Right forelimb (tissue), 1 donor: ENCODE measurements at regions not wholly inside any gene's neighbourhood (a gene's known extent, or its start where the extent isn't known, plus 50 kb on each side); places are given as distances from the start of the nearest gene placed in this dataset.

Experiments used
- DNase-seq: peaks from one replicate; pipeline ENCODE4 v3.0.0-alpha.2; 2018

DNA sequence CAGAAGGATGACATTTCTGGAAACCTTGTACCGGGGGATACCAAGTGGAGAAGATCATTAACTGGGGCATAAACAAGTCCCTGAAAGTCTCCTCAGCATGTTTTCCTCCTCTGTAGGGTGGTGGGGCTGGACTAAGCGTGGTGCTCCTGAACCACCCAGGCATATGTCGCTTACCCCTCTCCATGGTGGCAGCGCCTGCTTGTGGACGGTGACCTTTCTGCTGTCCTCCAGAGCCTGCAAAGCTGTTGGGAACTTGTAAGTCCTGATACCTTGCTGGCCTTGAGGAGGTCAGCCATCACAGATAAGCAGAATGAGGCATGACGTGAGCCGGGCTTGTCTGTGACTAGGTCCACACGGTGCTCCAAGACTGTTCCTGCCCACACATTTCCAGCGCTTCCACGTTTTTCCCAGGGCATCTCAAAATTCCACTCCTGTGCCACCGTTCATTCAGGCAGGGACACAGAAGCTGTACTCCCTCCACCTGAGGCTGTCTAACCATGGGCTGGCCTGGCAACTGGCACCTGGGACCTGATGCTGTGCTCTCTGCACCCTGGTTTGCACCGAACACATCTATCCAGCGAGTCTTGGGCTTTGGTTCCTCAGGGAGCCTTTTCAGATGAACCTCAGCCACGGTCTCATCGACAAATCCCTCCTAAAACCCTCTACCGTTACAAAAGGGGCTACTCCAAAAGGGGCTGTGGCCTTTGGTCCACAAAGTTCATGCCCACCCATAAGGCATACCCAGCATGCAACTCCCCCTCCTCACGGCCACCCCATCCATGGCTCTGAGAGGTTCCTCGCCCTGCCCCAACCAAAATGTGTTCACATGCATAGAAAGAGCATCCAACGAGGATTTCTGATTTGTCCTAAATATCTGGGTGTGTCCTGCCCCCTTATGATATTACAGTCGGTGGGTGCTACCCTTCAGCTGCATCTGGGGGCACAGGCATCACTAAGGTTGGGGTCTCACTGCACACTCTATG lies 199.6 kb upstream of the DIO3 start:
- DNase-seq = no peak

DNA sequence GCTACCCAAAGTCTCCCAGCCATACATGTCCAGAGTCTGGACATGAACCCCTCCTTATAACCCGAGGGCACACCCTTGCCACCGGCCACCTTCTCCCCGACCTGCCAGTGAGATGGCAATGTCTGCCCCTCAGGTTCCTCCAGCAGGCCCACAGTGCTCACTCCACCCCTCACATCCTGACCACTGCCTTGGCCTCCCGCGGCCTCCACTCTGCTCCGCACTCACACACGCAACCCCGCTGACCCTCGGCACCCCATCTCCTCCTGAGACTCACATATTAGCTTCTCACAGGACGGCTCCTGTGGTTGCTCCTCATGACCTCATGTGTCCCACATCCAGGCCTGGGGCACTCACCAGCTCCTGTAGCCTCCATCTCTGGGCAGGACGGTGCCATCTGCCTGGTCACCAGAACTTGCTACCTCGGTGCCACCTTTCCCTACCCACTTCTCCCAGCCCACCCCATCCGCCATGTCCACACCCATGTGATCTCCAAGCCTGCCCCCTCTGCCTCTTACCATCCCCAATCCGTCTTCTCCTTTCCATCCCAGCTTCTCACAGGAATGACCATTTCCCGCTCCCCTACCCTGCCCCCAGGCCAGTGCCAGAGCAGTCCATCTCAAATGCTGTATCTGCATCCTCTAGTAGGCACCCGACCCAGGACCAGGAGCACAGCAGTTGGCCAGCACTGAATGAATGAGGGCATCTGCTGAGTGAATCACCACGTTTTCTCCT lies 198.6 kb upstream of the DIO3 start:
- DNase-seq = no peak

DNA sequence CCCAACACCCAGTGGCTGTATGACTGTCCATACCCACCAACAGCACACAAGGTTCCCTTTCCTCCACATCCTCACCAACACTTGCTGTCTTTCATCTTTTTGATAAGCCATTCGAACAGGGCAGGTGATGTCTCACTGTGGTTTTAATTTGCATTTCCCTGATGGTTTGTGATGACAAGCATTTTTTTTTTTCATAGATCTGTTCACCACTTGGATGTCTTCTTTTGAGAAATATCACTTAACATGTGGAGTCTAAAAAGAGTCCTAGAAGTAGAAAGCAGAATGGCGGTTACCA lies 198.1 kb upstream of the DIO3 start:
- no peak for DNase-seq

DNA sequence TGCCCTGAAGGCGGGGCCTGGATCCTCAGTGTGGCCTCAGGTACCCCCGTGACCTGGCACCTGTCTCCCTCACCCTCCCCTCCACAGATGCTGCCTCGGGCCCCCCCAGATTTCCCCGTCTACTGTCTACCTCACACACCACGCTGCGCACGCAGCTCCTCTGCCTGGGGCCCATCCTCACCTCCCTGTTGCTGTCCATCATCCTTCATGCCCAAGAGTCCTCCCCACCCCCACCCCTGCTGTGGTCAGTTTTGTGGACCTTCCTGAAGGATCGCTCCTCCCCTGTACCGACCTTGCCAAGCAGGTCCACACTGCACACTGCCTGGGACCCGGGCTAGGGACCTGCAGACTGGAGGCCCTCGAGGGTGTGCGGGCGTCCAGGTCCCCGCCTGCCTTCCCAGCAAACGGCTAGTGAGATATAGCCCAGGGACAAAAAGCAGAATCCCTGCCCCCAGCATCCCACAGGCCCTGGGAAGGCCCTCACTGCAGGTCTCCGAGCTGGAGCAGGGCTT lies 197.4 kb upstream of the DIO3 start:
- DNase-seq = no peak

DNA sequence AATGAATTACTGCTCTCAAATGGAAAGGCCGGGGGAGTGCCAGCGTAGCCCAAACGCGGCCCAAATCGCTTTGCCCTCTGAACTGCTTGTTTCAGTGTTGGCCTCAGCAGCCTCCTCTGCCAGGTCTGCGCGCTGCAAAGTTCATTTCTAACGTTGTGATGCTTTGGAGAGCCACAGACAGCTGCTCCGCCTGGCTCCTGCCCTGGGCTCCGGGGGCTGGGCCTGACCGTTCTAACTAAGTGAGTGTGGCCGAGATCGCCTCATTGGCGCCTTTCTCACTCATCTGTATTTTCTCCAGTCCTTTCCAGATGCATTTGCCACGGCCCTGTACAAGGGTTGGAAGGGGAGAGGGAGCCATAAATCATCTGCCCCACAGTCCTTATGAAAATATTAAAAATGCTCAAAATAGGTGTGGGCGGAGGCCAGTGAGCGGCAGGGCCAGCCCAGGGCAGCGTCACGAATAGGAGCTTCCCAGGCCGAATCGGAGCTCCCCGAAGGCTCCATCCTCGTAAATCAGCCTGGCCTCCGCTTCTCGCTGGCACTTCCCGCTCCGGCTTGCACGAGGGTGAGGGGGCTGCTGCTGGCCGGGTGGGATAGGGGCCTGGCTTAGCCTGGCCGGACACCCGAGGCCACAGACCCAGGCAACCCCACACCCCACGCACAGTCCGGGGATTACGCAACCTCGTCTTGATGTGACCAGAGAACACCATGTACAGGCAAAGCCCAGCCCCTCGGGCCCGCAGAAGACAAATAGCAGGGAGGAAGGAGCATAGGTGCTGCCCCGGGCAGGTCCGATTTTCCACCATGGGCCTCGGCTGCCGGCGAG lies 196.6 kb upstream of the DIO3 start:
- DNase-seq = peak; percentile 67

DNA sequence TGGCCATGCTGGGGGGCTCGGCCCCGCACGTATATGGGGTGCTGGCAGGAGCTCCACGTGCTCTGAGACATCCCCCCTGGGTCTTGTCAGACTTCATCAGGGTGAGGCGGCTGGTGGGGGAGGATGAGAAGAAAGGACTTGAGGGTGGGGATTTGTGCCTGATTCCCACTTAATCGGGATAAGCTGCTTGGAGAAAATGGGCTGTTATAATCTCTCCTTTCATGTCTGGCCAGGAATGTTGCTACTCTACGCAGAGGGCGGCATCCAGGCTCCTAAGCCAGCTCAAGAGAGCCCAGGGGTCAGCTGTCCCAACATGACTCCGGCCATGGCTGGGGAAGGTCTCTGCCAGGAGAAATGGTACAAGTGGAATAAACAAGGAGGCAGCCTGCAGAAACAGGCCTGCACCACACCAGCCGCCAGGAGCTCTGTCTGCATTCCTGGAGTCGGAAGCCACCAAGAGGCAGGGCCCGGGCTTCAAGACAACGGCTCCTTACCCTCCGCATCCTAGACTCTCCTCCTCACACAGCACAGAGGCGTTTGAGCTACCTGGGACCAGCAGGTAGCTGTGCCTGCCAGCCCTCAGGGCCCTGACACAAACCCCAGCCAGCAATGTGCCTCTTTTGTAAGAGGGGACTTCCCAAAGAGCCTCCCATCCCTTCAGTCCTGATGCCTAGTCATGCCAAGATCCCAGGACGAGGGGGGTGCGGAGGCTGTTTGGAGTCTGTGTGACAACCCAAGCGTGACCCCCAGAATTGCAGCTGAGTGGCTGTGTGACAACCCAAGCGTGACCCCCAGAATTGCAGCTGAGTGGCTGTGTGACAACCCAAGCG lies 195.8 kb upstream of the DIO3 start:
- no peak for DNase-seq

DNA sequence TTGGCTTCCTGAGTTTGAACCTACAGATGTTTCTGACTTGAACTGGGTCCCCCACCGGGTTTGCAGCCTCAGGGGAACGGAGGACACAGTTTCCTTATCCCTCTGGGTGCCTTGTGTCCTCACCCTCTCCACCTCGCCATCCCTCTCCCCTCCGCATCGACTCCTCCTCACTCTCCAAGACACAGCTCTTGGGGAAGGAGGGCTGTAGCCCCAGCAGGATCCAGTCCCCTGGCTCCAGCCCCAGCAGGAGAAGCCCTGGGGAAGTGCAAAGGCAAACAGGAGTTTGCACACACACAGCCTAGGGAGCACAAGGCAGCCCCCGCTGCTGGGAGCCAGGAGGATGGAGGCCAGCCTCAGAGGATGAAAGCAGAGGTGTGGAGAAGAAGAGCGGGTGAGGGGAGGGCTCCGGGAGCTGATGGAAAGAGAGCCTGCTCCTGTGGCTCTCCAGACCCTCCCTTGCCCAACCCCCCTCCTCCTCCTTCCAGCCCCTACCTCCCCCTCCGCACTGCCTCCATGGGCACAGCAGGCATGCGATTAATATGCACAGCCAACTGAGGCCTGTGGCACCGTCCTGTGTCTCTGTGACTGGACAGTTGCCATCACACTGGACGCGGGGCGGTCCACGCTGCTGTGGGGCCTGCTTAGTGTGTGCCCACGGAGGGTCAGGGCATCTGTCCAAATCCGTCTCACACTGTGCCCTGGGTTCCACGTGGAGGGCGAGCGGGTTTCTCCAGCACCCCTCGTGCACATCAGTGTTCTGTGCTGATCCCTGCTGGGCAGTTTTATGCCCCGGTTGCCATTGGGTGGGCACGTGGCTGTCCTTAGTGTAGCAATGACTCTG lies 193.7 kb upstream of the DIO3 start:
- no peak for DNase-seq

DNA sequence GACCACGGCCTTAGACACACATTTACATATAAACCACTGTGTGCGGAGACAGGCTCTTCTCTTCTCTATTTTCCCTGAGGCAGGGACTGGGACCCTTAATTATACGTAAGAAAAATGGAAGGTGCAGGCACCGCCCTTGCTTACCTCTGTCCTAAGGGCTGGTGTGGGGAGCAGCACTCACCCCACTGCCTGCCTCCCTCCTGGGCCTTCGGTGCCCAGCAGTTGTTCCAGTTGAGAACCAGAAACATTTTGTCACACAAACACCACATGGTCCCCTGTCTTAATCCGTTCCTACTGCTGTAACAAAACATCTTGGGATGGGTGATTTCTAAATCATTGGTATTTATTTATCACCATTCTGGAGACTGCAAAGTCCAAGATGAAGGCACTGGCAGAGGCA lies 192.7 kb upstream of the DIO3 start:
- no peak for DNase-seq

DNA sequence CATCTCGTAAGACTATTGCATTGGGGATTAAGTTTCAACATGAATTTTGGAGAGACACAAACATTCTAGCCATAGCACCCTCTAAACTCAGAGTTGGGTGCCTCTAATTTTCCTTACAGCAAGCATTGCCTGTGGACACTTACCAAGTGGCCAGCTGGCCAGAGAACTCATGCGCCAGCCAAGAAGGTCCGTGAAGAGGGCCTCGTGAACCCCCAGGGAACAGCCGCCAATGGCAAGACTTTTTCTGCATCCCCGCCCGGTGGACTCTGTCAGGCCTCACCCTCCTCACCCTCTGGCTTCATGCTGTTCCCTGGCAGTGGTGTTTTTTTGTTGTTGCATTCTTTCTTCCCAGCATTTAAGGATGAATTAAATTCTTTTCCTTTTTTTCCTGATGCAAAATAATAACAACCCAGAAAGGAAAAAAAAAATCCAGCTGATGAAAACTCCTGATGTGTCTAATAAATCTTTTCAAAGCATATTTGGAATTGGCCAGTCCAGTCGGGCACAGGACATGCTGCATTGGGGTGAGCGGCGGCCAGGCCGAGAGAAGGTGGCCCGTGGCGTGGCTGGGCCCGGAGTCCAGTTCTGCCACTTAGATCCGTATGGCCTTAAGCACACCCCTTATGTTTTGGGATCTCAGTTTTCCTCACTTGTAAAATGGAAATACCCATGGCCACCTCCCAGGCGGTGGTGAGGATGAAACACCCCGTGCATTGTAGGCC lies 191.9 kb upstream of the DIO3 start:
- no peak for DNase-seq

DNA sequence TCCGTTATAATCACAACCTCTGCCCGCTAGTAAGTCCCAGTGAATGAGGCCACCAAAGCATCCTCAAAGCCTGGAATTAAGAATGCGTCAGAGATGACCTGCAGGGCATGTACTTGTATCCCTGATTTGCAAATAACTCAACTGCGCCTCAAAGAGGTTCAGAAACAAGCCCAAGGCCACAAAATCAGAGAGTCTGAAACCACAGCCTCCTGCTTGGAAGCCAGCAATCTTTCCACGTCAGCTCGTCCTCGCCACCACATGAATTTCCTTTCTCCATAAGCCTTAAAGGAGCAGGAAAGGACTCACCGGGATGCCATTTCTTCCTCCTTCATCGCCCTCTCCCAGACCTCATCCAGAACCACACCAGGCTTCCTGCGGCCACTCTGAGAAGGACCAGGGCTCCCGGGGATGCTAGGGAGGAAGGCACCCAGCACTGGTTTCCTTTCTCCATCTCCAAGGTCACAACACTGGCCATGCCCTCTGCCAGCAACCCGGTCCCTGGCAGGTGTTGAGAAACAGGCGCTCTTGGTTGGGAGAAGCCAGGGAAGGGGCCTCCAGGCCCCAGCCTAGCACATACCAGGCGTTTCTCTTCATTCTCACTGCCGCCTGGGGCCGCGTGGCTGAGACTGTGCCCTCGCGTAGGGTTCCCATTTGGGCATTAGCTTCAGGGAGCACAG lies 191.2 kb upstream of the DIO3 start:
- no peak for DNase-seq

DNA sequence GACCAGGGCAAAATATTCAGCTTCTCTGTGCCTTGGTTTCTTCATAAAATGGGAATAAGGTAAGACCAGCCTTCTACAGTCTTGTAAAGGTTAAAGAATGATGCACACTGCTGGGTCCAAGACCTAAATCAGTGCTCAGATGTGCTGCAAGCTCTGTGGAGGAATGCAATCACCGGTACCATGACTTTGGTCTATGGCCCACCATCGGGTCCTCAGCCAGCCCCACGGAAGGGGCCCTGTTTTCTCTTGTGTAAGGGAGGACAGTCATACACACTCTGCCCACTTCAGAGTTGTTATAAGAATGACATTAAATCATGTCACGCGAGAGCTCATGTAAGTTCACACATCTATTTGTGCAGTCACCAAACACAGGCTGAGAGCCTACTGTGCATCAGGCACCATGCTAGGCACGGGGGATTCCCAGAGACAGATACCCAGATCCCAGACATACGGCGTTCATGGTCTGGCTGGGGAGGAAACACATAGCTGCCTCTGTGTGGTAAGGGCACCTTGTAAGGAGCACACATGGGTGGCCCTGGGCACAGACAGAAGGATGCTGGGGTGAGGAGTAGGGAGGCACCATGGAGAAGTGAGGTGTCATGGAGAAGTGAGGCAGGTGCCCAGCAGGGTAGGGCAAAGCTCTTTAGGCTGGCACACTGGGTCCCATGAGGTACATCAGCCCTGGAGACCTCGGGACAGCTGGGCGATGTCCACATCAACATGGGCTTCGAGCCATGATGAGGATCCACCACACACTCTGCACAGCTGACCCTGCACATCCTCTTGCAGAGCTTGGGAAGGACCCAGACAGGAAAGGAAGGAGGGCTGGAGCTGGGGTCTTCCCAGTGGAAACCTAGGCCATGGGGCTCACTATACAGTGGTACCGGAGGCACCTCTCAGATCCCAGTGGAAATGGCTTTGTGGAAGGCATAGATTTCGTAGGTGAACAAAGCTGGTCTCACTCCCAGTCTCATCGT lies 190.4 kb upstream of the DIO3 start:
- no peak for DNase-seq

DNA sequence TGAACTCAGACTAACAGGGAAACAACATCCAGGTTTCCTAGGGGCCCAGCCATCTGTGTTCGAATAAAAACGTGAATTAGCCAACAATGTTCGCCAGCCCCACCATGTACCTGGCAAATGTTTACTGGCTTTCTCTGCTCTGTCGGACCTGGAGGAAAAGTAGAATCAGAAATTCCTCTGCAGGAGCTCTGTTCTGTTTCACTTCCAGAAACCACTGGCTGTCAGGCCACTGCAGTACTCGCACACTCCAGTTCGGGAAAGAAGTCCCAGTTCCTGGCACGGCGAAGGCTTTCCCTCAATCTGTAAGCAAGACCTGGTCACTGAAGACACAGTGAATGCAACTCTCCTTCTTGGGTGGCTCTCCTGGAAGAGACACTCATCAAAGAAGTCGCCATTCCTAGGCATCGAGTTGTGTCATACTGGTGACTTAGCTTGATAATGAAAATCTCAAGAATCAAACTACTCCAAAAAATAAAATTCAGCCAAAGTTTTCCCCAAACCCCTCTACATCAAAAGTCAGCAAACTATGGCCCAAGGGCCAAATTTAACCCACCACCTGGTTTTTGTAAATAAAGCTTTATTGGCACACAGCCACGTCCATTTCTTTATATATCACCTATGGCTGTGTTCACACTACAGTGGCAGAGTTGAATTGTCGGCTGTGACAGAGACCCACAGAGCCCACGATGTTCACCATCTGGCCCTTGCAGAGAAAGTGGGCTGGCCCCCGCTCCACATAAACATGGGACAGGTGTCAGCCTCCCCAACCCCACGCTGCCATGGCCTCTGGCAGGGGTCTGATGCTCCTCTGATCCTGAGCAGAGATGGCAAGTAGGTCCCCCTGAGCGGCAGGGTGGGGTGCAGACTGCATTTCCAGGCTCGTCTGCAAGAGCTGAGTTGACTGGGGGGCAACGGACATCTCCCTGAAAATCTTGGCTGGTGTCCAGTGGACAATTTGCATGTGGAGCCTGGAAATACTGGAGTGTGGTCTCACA lies 189.2 kb upstream of the DIO3 start:
- DNase-seq = no peak

DNA sequence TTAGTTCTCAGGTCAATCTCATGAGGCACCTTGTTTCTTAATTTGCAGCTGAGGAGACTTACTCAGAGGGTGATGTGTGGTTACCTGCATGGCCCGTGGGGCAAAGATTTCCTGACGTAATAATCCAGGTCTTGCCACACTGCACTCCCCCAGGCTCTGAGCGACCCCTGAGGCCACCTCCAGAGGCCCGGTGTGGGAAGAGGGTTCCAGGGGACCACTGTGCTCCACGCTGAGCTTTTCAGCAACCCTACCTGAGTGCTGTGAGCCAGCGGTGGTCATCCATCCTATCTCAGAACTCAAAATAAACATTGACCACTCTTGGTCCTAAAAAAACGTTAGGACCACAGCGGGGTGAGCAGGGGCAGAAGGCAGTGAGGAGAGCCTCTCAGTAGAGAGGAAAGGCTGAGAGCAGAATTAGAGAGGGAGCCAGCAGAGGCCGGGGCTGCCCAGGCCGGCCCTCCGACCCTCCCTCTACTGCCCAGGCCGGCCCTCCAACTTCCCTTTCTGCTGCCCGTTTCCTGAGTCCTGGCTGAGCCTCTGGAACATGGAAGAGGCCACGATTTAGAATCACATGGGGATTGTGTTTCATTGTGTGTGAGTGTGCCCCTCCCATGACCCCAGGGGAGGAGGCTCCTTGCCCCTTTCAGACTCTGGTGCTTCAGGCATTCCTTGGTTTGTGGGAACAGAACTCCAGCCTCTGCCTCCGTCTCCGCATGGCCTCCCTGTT lies 188.2 kb upstream of the DIO3 start:
- no peak for DNase-seq

DNA sequence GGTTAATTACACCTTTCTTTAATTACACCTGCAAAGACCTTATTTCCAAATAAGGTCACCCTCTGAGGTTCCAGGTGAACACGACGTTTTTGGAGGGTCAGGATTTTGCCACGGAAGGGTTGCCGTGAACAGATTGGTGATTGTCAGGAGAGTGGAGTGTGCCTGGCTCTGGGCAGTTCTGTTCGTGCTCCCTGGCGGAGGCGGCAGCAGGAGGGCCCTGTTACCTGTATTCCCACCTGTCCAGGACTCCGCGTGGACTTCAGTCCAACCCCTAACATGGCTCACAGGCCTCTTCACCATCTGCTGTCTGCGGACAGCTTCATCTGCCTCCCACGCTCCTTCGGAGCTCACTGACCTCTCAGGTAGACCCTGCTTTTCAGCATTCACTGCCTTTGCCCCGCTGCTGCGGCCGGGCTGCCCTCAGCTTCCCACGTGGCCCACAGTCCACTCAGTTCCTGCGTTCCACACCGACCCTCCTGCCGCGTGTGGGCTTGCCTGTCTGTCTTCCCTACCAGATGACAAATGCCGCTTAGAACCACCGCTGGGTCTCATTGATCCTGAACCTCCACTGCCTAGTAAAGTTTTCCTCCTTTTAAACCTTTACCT lies 187.5 kb upstream of the DIO3 start:
- no peak for DNase-seq

DNA sequence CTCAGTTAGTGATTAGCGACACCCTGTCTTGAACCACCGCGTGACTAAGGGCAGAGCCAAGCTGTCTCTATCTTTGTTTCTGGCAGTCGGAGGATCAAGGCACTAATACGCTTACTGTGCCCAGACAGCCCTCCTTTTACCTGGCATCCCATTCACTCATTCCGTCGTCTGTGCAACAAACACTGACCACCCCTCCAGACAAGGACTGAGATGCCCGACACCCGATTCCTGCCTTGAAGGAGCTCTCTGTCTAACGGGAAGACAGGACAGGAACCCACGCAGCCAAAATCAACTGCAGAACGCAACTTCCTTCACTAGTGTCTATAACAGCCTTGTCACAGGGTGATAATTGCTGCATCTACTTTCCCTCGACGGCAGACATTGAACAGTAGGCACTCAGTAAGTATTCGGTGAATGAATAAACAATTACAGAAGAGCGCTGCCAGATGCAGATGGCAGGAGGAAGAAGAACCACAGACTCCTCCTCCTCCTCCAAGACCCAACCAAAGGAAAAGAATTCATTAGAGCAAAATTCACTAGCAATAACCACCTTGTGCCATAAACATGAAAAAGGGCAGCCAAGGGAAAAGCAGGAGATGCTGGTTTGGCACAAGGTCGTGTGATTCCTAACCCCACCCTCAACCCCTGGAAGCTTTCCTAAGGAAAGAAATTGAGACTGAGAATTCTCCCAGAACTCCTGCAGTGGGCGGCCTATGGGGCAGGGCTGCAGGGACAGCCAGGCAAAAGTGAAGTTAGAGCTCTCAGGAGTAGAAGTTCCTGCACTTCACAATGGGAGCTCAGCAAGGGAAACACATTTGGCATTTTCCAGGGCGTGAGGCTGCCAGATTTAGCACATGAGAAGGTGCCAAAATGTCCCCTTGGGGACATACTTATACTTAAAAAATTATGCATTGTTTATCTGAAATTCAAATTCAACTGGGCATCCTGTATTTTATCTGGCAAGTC lies 186.6 kb upstream of the DIO3 start:
- DNase-seq = no peak
